ENCODE measurements at regions not wholly inside any gene's neighbourhood (a gene's known extent, or its start where the extent isn't known, plus 50 kb on each side); places are given as distances from the start of the nearest gene placed in this dataset.

DNA sequence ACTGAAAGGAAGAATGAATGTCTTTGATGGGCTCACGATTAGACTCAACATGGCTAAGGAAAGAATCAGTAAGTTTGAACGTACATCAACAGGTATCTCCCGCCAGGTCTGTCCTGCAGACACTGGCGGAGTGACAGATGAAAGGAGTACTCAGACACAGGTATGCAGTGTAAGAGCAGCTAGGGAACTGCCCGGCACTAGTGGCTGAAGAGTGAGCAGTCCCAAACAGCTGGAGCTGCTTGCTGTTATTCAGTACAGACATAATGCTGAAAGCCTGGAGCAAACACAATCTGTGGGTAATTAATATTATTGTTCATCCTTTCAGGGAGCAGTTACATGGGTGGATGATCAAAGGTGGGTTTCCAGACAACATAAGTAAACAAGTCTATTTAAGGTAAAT lies 835.5 kb downstream of the TLE4 start (continued):
- TF ChIP-seq, protein P1, sequence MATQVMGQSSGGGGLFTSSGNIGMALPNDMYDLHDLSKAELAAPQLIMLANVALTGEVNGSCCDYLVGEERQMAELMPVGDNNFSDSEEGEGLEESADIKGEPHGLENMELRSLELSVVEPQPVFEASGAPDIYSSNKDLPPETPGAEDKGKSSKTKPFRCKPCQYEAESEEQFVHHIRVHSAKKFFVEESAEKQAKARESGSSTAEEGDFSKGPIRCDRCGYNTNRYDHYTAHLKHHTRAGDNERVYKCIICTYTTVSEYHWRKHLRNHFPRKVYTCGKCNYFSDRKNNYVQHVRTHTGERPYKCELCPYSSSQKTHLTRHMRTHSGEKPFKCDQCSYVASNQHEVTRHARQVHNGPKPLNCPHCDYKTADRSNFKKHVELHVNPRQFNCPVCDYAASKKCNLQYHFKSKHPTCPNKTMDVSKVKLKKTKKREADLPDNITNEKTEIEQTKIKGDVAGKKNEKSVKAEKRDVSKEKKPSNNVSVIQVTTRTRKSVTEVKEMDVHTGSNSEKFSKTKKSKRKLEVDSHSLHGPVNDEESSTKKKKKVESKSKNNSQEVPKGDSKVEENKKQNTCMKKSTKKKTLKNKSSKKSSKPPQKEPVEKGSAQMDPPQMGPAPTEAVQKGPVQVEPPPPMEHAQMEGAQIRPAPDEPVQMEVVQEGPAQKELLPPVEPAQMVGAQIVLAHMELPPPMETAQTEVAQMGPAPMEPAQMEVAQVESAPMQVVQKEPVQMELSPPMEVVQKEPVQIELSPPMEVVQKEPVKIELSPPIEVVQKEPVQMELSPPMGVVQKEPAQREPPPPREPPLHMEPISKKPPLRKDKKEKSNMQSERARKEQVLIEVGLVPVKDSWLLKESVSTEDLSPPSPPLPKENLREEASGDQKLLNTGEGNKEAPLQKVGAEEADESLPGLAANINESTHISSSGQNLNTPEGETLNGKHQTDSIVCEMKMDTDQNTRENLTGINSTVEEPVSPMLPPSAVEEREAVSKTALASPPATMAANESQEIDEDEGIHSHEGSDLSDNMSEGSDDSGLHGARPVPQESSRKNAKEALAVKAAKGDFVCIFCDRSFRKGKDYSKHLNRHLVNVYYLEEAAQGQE (IDR thresholded peaks at IDR 0.05; ENCODE audit: low read depth, low read length) = no peak
- TF ChIP-seq NR2F1 (conservative IDR thresholded peaks at IDR 0.05) (no peak), ATF7 (IDR thresholded peaks at IDR 0.05; ENCODE audit: low read depth) (no peak)

DNA sequence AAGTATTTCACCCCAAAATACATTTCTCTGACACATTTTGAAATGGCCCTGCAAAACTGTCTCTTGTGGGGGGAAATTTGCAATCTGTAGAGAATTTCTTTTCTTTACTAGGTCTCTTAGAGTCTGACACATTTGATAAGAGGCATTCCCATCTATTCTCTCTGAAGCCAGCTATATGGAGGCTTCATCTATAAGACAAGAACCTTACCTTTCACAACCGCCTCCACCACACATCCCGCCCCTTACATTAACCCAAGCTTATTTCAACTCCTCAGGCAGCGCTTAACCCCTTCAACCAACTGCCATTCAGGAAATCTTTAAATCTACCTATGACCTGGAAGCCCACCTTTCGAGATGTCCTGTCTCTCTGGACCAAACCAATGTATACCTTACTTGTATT lies 829.5 kb downstream of the TLE4 start:
- CTCF ChIA-PET = no interaction called here
- TF ChIP-seq HDGF (IDR thresholded peaks at IDR 0.05) (no peak), NR2C1 (IDR thresholded peaks at IDR 0.05) (no peak), SREBF2 (IDR thresholded peaks at IDR 0.05; ENCODE audit: low read length) (no peak), MAX (IDR thresholded peaks at IDR 0.05; ENCODE audit: low read depth, low read length) (no peak), JUNB (IDR thresholded peaks at IDR 0.05) (no peak), POLR2AphosphoS2 (IDR thresholded peaks at IDR 0.05; ENCODE audit: low read depth, low read length) (no peak), ZBTB11 (CRISPR knock-in tag; IDR thresholded peaks at IDR 0.05) (no peak), NBN (IDR thresholded peaks at IDR 0.05) (no peak), MYC (IDR thresholded peaks at IDR 0.05; ENCODE audit: insufficient read depth, insufficient read length, insufficient replicate concordance, low read length, severe bottlenecking) (no peak), CBX5 (IDR thresholded peaks at IDR 0.05; ENCODE audit: low read depth) (no peak)
- no peaks in the 10 kb centered on the region for H3K79me2 ChIP-seq (ENCODE audit: control insufficient read depth, insufficient read depth, low read length)
- no peaks in the 10 kb centered on the region for H3K4me1 ChIP-seq (ENCODE audit: control insufficient read depth, insufficient read depth, low read length)
- SMC1A ChIA-PET (ENCODE audit: uncharacterized antibody, unreplicated experiment) = no interaction called here
- no peaks in the 10 kb centered on the region for H3K36me3 ChIP-seq (ENCODE audit: control insufficient read depth in 2 of 2, insufficient read depth in 2 of 2, low read length in 1 of 2)
- H3K9ac ChIP-seq (ENCODE audit: control insufficient read depth, insufficient read depth, low read length) = no peak overlapping the region
- 31% methylated on average over 4 of the region's 4 CpGs for WGBS (ENCODE audit: insufficient coverage, insufficient replicate concordance, low lambda C conversion rate, missing lambda C conversion rate)
- no peak overlapping the region for H3K4me3 ChIP-seq
- ATAC-seq = no peak
- intact Hi-C loops (cut with micrococcal nuclease; ENCODE audit: unreplicated experiment) = loop anchor here (5.0 kb wide), 1 partner anchor 39 kb away; no protein-coding TSS in a partner anchor
- in situ Hi-C loops (cut with MboI) = no loop called here
- no peak overlapping the region for H3K4me2 ChIP-seq (ENCODE audit: control insufficient read depth, insufficient read depth)
- H2AFZ ChIP-seq (ENCODE audit: control insufficient read depth, low read depth, low read length) = no peak overlapping the region
- RAD21 ChIA-PET (ENCODE audit: unreplicated experiment) = no interaction called here
- no peaks in the 10 kb centered on the region for H3K9me3 ChIP-seq (replicated peaks; ENCODE audit: control insufficient read depth, insufficient read depth, low read length)
- no peaks in the 10 kb centered on the region for H3K27me3 ChIP-seq (replicated peaks in 1 of 2; ENCODE audit: control insufficient read depth in 2 of 2, insufficient read depth in 2 of 2, low read length in 1 of 2)
- no peak overlapping the region for H3K27ac ChIP-seq (ENCODE audit: control insufficient read depth, insufficient read depth)
- H4K20me1 ChIP-seq (ENCODE audit: control insufficient read depth, insufficient read depth) = no peaks in the 10 kb centered on the region
- no peak for FAIRE-seq
- POLR2A ChIA-PET = no interaction called here
- no TSS peak for BruUV-seq (replicated peaks)
- no peak for DNase-seq (ENCODE audit: low read depth, low spot score)

Measured in GM12878 (cell line).